BE2C (cell line): ENCODE measurements at regions not wholly inside any gene's neighbourhood (a gene's known extent, or its start where the extent isn't known, plus 50 kb on each side); places are given as distances from the start of the nearest gene placed in this dataset.

Source experiments
- DNase-seq: peaks from one replicate; pipeline ENCODE4 v3.0.0-alpha.2; 2020
- H3K27me3 ChIP-seq: fragments of 250-450 bp; sonication (Bioruptor Pico); 2 replicates; pipeline ENCODE4 v1.5.1; 2020; ENCODE audit warnings: mild to moderate bottlenecking
- H3K36me3 ChIP-seq: fragments of 250-450 bp; sonication (Bioruptor Pico); 2 replicates; pipeline ENCODE4 v1.5.1; 2020; ENCODE audit warnings: mild to moderate bottlenecking
- H3K4me1 ChIP-seq: fragments of 250-450 bp; sonication (Bioruptor Pico); 2 replicates; pipeline ENCODE4 v1.5.1; 2020
- H3K4me3 ChIP-seq: 2 replicates; pipeline ENCODE4 v1.5.1; 2011; ENCODE audit warnings: low read depth, low read length
- H3K9me3 ChIP-seq: fragments of 250-450 bp; sonication (Bioruptor Pico); 2 replicates; pipeline ENCODE4 v1.5.1; 2020
- CTCF ChIP-seq: IDR thresholded peaks from 2 replicates; pipeline ENCODE4 v1.5.1; 2012; ENCODE audit warnings: mild to moderate bottlenecking, low read depth, low read length

- H3K27me3 ChIP-seq: no peaks in the 10 kb centered on the region
- DNase-seq: no peak
- TF ChIP-seq CTCF: no peak
- no peaks in the 10 kb centered on the region for H3K36me3 ChIP-seq
- H3K9me3 ChIP-seq: no peaks in the 10 kb centered on the region
- no peaks in the 10 kb centered on the region for H3K4me1 ChIP-seq
- H3K4me3 ChIP-seq: no peak overlapping the region
These were observed 134.5 kb upstream of the KCND2 start for GRCh38 chr7:120138497-120138896.

- Histone ChIP-seq H3K4me3 (no peak overlapping the region), H3K27me3 (no peaks in the 10 kb centered on the region)
- no peak for TF ChIP-seq CTCF
These were observed 116.5 kb upstream of the KCND2 start for GRCh38 chr7:120156476-120156875.

GRCh38 chr7:120160166-120160565, 112.8 kb upstream of the KCND2 start:
- Histone ChIP-seq H3K9me3 (no peaks in the 10 kb centered on the region), H3K36me3 (no peaks in the 10 kb centered on the region), H3K4me1 (no peaks in the 10 kb centered on the region), H3K4me3 (no peak overlapping the region), H3K27me3 (no peaks in the 10 kb centered on the region)
- DNase-seq: no peak
- no peak for TF ChIP-seq CTCF

More at GRCh38 chr7:120156476-120156875, 116.5 kb upstream of the KCND2 start:
- H3K9me3 ChIP-seq: no peaks in the 10 kb centered on the region
- H3K36me3 ChIP-seq: no peaks in the 10 kb centered on the region
- H3K4me1 ChIP-seq: no peaks in the 10 kb centered on the region
- DNase-seq: no peak

GRCh38 chr7:120163449-120163848, 109.5 kb upstream of the KCND2 start:
- Histone ChIP-seq H3K36me3 (no peaks in the 10 kb centered on the region), H3K27me3 (no peaks in the 10 kb centered on the region), H3K4me1 (no peaks in the 10 kb centered on the region), H3K4me3 (no peak overlapping the region), H3K9me3 (no peaks in the 10 kb centered on the region)
- TF ChIP-seq CTCF: no peak
- no peak for DNase-seq

GRCh38 chr7:120165227-120165626, 107.7 kb upstream of the KCND2 start:
- no peak for DNase-seq
- H3K4me3 ChIP-seq: no peak overlapping the region
- no peaks in the 10 kb centered on the region for H3K9me3 ChIP-seq
- no peaks in the 10 kb centered on the region for H3K4me1 ChIP-seq
- no peaks in the 10 kb centered on the region for H3K27me3 ChIP-seq
- no peaks in the 10 kb centered on the region for H3K36me3 ChIP-seq
- TF ChIP-seq CTCF: no peak

GRCh38 chr7:120168066-120168465, 104.9 kb upstream of the KCND2 start:
- Histone ChIP-seq H3K4me3 (no peak overlapping the region), H3K36me3 (no peaks in the 10 kb centered on the region), H3K27me3 (no peaks in the 10 kb centered on the region), H3K9me3 (no peaks in the 10 kb centered on the region), H3K4me1 (no peaks in the 10 kb centered on the region)
- TF ChIP-seq CTCF: no peak
- DNase-seq: no peak
